HG03159 (cell line): ENCODE measurements at regions not wholly inside any gene's neighbourhood (a gene's known extent, or its start where the extent isn't known, plus 50 kb on each side); places are given as distances from the start of the nearest gene placed in this dataset.
"Not testable (repeated sequence)": the region's sequence is repeated elsewhere in the genome, so short reads cannot be mapped to it uniquely, and the experiment has no call there.

ENCODE experiments used
- ATAC-seq: cut with Tn5 transposase; IDR thresholded peaks from one replicate; pipeline ENCODE4 v1.9.1; 2021; ENCODE audit warnings: mild to moderate bottlenecking, moderate library complexity; ENCODE audit not compliant: unreplicated experiment

DNA sequence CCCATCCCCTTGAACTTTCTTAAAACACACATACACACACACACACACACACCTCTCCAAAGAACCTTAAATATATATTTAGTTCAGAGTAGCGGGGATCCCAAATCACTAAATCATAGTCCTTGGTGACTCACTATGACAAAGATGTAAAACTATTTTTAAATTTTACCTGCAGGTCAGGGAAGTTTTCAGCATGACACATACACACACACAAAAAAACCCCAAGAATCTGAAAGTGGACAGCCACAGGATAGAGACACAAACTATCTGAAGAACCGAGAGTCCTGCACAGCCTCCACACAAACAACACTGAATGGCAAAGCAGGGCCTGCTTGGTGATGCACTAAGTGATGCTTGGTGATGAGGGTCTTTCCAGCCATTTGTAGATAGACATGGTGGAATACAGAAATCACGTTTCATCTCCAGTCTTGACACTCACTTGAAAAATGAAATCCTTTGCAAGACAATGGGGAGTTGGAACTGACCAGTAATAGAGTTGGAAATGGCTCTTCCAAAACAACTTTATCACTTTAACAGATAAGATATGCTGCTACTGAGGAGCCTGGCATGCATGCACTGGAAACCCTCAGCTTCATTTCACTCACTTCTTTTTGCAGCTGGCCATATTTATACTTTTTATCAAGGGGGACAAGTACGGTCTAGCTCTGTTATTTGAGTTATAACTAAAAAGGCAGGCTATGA lies 307.3 kb downstream of the RAPGEF2 start:
- no peak for ATAC-seq

DNA sequence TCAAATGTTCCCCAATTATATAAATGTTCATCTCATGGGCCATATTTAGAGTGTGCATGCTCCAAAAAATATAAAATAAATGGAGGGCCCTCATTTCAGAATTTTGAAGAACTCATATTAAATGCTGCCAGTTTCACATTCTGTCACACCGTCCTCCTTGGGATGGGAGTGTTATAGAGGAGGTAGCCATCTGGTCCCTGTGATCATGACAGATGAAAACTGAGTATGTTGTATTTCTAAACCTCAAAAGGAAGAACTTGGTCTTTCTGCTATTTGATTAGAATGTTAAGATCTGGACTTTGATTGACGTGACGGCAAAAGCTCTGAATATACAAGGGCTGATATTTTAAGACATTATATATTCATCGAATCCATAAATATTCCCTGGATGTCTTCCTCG lies 308.0 kb downstream of the RAPGEF2 start:
- ATAC-seq: no peak

DNA sequence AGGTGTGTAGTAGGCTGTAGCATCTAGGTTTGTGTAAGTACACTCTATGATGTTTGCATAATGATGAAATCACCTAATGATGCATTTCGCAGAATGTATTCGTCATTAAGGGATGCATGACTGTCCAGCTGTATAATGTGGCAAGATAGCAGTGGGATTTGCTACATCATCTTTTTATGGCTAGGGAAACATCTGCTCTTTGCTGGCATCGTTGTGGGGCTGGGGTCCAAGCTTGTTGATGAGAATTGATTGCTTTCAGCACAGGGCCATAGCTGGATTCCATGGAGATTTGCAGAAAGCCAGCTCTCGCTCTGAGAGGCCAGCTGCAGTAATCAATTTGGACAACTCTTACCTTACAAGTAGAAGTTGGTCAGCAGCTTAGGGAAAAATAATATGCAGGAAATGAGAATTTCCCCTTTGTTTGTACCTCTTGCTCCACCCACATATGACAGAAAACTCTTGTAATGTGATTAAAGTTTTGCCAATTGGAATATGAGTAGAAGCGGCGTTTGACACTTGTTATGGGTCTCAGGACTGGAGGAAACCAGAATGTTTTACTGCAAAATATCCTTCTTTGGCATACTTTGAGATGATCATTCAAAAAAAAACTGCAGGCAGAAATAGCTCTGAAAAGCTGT lies 310.5 kb downstream of the RAPGEF2 start:
- ATAC-seq: no peak

DNA sequence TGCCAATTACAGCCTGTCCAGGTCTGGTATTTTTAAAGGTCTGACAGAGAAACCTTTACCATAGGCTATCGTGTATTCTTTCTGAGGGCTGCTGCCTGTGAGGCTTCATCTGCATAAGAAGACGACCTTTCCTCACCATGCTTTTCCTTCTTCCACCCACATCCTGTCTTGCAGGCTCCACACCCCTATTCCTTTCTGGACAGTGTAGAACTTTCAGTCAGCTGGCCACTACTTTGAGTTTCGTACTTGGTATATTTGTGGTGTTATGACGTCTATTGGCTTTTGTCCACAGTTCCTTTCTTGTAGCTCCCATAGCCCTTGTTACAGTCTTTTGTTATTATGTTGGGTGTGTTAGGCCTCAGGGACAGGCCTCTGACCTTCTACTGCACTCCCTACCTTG lies 311.4 kb downstream of the RAPGEF2 start:
- no peak for ATAC-seq

DNA sequence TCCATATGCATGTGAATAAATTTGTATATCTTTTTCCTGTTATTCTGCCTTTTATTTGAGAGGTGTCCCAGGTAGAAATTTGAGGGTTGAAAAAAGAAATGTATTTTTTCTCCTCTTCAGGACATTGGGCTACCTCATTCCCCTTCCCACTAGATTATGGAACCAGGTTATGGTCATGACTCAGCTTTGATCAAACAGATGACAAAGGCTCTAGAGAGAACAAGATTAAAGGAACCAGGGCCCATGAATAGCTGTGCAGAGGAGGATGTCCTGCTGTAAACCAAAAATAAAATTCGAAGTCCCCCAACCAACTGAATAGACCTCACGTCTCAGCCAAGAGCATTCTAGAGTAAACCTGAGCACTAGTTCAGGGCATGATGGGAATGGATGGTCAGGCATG lies 313.2 kb downstream of the RAPGEF2 start:
- ATAC-seq: no peak

DNA sequence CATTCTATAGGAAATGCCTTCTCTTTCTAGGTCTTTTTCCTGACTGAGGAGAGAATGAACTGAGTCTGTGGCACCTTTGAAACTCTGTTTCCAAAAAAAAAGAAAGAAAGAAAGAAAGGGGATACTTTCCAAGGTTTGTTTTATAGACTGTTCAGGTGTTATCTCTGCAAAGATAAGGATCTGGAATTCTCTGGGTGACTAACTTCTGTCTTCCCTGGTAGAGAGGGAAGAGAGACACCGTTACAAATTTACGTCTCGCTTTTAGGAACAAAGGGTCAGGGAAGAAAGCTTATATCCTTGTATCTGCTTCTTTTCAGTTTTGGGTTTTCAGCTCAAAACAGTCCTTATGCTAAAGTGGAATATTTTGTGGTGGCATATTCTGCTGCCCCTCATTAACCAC lies 314.1 kb downstream of the RAPGEF2 start:
- no peak for ATAC-seq

DNA sequence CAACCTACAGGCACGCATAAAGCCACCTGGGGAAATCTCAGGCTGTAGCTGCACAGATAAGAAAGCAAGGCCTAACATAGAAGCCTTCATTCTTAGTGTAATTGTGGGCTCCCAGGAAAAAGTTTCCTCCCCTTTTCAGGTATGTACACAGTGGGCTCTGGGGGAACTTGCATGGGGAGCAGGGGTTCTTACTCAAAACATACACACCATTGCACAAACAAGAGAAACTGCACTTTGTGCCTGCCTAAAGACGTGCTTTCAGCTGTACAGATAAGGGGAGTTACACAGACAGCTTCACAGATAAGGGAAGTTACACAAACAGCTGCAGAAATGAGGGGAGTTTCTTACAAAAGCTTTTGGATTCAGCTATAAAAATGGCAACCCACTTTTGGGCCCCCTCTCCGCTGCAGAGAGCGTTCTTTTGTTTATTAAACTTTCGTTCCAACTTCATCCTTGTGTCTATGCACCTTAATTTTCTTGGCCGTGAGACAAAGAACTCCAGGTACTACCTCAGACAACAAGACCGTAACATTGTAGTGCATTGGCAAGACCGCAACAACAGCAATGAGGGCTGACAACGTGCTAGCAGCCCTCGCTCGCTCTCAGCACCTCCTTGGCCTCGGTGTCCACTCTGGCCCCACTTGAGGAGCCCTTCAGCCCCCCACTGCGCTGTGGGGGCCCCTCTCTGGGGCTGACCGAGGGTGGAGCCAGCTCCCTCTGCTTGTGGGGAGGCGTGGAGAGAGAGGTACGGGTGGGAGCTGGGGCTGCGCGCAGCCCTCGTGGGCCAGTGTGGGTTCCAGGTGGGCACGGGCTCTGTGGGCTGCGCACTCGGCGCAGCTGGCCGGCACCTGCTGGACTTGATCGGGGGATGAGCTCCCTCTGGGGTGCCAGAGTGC lies 317.5 kb downstream of the RAPGEF2 start:
- no peak for ATAC-seq

DNA sequence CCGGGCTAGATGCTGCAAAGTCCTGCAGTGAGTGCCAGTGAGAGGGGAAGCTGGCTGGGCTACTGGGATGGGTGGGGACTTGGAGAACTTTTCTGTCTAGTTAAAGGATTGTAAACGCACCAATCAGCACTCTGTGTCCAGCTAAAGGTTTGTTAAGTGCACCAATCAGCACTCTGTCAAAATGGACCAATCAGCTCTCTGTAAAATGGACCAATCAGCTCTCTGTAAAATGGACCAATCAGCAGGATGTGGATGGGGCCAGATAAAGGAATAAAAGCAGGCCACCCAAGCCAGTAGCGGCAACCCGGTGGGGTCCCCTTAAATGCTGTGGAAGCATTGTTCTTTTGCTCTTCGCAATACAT lies 318.2 kb downstream of the RAPGEF2 start:
- not testable (repeated sequence) for ATAC-seq

DNA sequence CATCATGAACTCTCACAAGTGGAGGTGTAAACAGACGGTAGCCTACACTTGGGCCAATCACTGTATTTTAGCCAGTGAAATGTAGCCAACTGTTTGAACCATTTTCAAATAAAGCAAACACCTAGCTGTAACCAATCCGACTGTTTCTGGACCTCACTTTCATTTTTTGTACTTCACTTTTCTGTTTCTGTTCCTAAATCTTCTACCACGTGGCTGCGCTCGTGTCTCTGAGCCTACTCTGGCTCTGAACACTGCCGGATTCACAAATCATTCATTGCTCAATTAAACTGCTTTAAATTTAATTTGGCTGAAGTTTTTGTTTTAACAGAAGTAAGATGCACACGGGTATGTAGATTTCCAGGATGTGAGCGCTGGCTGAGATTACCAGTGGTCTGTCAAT lies 319.1 kb downstream of the RAPGEF2 start:
- no peak for ATAC-seq

DNA sequence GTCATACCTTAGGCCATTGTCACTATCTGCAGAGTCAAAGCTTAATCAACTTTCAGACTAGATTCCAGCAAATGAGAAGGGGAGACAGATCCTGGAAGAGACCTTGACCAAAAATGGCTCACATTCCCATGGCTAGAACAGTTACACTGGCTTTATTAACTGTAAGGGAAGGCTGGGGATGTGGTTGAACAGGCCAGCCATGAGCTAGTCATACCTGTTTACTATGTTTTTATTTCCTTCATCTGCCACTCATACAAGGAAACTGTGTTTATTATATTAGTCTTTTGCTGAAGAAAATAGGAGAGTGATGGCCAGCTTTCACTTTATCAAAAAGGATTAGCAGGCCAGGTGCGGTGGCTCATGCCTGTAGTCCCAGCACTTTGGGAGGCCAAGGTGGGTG lies 319.7 kb downstream of the RAPGEF2 start:
- no peak for ATAC-seq

DNA sequence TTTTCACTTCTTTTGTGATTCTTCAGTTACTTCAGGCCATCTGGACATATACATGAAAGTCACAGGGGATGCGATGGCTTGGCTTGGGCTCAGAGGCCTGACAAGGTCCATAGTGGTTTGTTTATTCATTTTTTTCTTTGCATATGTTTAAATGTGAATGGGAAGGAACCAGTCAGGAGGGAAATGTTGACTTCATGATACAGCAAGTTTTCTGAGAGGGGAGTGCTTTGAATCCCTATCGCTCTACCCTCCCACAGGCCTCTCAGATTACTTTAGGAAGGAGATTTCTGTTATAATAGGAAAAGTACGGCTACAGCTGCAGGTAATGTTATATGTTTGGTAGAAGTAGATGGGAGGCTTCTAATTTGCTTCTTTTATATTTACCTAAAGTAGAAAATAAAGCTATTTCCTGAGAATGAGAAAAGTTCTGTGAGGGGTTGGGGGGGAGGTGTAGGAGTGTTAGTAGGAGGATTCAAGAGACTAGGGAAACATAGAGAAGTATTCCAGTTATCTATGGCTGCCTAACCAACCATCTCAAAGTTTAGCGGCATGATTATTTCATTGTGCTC lies 322.9 kb downstream of the RAPGEF2 start:
- ATAC-seq: no peak

DNA sequence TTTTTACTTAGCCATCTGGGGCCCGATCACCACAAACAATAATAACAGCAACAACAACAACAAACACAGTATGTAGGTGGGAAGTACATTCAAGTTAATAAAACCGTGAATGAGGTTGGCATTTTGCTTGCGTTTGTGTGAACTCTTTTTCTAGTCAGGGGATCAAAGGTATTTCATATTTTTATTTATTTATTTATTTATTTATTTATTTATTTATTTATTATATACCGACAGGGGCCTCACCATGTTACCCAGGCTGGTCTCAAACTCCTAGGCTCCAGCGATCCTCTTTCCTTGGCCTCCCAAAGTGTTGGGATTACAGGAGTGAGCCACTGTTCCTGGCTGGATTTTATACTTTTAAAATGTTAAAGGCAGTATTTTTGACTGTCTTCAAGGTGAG lies 325.4 kb downstream of the RAPGEF2 start:
- no peak for ATAC-seq

DNA sequence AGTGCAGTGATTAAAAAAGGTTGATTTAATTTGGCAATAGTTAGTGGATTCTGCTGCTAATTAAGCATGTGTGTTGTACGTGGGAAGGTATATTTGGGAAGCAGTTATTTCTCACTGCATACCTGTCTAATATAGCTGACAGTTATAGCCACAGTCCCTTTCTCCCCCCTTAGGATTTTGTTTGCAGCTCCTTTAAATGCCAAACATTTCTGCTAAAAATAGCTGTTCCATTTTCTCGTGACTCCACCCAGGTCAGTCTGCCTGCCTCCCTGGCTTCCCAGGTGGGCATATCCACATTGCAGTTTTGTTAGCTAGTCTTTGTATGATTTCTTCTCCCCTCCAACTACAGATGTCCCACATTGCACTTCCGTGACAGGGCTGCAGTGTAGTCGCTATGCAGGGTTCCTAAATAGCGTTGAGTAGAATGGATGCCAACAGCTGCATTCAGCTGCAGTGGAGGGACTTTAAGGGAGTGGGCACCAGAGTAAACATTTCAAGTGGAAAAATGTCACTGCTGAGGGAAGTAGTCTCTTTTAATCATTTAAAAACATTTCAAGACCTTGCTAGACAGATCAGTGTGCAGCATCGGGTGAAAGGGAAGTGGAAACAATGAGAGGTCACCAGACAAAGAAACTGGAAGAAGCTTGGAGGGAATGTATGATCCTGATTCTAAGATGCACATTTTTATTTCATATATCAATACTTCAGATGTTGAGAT lies 326.3 kb downstream of the RAPGEF2 start:
- ATAC-seq: no peak

DNA sequence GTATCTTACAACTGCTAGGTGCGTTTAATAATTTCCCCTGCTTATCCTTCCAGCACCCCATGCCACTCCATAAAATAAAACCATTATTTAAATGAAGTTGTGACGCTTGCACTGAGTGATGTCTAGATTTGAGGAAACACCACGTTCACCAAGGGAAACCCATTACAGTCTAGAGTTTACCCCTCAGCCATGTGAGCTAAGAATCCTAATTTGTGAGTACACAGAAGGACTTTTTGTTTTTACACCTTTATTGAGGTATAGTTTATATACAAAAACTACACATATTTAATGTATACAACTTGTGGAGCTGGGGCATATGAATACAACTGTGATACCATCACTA lies 326.8 kb downstream of the RAPGEF2 start:
- ATAC-seq: no peak

DNA sequence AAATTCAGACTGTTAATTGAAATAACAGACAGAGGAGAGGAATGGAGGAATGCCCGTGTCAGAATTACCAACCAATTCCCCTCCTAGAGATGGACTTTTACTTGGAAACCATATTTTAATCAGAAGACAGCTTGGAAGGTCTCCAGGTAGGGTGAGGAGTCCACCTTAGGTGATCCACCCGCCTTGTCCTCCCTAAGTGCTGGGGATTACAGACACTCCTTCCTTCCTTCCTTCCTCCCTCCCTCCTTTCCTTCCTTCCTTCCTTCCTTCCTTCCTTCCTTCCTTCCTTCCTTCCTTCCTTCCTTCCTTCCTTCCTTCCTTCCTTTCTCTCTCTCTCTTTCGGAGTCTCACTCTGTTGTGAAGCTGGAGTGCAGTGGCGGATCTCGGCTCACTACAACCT lies 328.0 kb downstream of the RAPGEF2 start:
- no peak for ATAC-seq

DNA sequence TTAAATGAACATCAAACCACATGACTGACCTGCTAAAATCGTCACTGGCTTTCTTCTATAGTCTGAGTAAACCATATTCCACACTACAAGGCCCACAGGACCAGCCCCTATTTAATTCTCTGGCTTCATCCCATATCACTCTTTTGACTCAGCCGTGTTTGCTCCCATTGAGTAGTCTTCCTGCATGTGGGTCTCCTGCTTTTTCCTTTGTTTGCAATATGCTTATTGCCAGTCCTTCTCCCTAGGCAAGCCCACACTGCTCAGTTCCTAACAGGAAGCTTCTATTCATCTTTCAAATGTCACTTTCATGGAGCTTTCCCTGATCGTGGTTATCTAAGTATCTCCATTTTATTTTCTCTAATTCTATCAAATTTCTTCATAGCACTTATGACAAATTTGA lies 329.6 kb downstream of the RAPGEF2 start:
- ATAC-seq: no peak

DNA sequence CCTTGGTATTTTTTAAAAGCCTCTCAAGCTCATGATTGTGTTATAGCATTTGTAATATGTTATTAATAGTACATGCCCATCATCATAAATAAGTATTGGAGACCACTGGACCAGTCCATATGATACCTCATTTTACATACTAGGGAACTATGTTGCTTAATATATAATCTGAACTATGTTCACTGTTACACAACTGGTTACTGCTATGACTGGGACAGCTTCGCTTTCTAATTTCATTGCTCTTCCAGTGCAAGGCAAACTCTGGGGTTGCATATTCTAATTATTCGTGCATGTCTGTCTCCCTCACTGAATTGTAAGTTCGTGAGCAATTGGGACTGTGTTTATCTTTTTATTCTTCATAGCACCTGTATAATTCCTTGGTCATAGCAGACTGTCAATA lies 330.5 kb downstream of the RAPGEF2 start:
- ATAC-seq: no peak

DNA sequence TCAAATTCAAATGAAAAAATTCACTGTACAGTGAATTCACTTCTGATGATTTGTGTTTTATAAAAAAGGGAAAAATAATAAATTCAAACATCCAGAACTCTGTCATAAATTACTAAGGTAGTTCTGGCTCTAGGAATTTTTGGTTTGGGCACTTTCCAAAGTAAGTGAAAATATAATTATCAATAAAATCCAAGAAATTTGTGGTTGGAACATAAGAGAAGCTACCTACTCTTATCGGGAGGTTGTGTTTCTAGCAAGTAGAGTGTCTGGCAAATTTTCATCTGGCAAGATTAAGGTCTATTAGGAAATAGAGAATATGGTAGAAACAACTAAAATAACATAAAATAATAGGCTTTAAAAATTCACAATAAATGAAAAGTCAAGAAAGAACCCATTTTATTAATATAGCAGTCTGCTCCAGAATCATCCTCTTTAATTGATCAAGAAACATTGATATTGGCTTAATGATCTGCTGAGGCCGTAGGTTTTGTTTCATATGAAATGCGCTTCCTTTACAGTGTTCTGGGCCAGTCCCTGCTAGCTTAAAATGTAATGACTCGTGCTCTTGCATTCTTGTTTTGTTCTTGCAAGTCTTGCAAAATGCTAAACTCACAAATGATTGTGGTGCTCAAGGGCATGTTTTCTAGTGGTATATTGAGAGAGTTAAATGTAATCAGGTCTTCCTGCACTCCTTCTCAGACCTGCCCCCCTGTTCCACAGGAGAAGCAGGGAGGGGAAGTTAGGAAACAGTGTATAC lies 331.4 kb downstream of the RAPGEF2 start:
- no peak for ATAC-seq

DNA sequence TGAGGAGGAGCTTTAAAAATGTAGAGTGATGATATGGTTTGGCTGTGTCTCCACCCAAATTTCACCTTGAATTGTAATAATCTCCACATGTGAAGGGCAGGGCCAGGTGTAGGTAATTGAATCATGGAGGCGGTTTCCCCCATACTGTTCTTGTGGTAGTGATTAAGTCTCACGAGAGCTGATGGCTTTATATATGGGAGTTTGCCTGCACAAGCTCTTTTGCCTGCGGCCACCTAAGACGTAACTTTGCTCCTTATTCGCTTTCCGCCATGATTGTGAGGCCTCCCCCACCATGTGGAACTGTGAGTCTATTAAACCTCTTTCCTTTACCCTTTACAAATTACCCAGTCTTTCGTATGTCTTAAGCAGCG lies 332.0 kb downstream of the RAPGEF2 start:
- no peak for ATAC-seq

DNA sequence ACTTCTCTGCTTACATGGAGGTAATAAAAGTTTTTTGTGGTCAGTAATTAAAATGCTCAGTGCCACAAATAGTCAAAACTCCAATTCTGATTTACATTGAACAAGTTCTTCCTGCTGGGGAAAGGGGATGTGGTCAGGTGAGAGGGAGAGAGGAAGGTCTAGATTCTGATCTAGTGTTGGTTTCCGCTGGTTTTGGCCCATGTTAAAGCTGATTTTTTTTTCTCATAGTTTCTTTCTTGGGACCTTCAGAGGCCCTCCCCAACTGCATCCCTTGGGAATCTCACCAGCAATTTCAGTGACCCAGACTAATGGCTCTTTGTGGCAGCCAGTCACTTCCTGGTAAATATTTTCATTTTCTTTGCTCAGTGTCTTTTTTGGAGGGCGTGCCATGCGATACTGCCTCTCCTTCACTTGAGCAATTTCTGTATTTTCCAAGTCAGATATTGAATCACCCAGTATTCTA lies 332.7 kb downstream of the RAPGEF2 start:
- no peak for ATAC-seq
